ENCODE measurements at regions not wholly inside any gene's neighbourhood (a gene's known extent, or its start where the extent isn't known, plus 50 kb on each side); places are given as distances from the start of the nearest gene placed in this dataset.
"Not testable (repeated sequence)": the region's sequence is repeated elsewhere in the genome, so short reads cannot be mapped to it uniquely, and the experiment has no call there.

DNA sequence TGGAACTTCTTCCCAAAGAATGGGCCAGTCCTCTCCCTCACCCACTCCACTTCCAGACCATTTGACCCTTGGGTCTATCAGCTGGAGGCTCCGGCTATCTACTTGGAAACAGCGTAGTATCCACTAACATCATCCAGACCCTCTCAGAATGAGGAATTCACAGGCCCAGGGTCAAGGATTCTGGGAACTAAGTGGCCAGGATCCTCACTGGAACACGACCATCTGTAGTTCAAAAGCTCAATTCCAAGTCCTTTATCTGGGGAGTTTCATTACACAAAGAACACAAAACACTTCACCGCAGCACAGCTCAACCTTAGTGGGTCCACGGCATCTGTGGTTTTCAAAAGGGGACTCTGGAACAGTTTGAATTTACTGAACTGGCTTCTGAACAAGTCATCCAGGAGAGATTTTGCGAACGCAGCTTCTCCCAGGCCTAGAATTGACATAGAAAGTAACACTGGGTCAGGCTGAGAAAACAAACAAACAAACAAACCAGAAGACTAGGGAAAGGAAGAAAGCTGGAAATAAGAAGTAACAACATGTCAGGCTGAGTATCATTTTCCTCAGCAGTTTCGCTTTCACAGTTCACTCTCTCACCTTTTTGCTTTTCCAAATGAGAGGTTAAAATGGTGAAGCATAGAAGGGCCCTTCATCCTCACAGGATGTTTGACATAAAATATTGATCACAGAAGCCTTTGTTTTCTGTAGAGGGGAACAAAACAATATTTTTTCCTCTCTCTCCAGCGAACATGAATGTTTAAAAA lies 57.6 kb upstream of the USP6NL start:
- no peak for DNase-seq (ENCODE audit: extremely low spot score, insufficient read length, low read depth)
- peak; percentile 86 for FAIRE-seq

DNA sequence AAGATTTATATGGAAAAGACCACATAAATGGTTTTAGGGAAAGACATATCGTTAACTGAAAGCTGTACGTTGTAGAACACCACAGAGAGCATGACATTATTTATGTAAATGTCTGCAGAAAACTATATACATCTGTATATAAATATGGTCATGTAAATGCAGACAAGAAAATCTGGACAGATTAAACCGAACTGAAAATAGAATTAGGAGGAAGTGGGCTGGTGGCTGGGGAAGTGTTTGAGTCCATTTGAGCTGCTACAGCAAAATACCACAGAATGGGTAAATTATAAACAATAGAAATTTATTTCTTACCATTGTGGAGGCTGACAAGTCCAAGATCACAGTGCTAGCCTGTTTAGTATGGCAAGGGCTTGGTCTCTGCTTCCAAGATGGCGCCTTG lies 56.3 kb upstream of the USP6NL start:
- DNase-seq (ENCODE audit: extremely low spot score, insufficient read length, low read depth) = no peak
- FAIRE-seq = peak; percentile 70

DNA sequence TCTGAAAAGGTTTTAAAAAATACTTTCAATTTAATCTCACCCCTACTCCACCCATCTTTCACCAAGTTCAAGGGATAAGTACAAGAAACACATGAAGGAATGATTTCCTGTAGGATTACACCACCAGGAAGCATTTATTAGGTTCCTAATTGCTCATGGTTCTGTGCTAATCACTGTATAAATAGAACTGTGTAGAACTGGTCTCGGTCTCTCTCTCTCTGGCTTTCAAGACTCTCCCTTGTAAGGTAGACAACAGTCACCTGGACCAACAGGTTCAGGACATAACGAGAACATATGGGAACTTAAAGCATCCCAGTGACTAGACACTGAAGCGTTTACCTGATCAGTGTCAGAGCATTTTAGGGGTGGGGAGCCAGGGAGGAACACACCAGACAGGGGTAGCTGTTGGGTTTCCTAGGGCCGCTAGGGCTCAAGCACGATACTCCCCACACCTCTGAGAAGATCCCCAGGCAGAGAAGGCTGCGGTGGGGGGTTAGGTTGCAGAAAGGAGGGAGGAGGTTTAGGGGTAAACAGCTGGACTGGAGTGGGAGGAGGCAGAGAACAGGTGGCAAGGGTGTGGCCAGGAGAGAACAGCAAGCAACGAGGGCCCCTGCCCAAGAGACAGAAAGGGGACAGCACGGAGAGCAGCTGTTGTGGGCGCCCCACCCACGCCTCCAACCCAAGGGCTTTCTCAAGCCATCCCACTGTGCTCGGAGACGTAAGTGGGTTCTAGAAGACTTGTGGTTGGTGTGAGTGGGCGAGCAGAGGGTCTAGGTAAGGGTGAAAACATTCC lies 52.5 kb upstream of the USP6NL start:
- DNase-seq (ENCODE audit: extremely low spot score, insufficient read length, low read depth) (no peak), FAIRE-seq (peak; percentile 94)

DNA sequence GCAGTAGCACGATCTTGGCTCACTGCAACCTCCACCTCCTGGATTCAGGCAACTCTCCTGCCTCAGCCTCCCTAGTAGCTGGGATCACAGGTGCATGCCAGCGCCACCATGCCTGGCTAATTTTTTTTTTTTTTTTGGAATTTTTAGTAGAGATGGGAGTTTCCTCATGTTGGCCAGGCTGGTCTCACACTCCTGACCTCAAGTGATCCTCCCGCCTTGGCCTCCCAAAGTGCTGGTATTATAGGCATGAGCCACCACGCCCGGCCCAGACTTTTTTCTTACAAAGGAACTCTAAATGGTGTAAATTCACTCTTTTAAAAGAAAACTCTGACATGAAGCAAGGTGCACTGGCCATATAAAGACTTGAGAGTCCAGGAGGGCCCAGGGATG lies 51.7 kb upstream of the USP6NL start:
- not testable (repeated sequence) for DNase-seq (ENCODE audit: extremely low spot score, insufficient read length, low read depth); FAIRE-seq

DNA sequence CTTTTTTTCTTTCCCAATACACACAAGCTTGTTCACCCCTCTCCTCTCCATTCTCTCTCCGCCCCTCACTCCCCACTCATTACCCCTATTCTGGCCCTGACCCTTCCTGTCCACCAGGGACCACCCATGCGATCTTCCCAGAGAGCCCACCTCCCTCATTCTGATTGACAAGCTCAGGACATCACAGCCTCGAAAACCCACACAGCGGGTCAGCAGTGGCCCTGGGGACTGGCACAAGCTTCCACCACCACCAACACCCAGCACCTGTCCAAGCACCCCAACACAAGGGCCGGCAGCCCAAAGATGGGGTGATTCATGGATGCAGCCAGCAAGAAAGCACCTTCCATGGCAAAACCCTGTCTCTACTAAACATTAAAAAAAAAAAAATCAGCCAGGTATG lies 50.0 kb upstream of the USP6NL start:
- FAIRE-seq (no peak), DNase-seq (ENCODE audit: extremely low spot score, insufficient read length, low read depth) (no peak)
